ENCODE measurements at regions not wholly inside any gene's neighbourhood (a gene's known extent, or its start where the extent isn't known, plus 50 kb on each side); places are given as distances from the start of the nearest gene placed in this dataset.

DNA sequence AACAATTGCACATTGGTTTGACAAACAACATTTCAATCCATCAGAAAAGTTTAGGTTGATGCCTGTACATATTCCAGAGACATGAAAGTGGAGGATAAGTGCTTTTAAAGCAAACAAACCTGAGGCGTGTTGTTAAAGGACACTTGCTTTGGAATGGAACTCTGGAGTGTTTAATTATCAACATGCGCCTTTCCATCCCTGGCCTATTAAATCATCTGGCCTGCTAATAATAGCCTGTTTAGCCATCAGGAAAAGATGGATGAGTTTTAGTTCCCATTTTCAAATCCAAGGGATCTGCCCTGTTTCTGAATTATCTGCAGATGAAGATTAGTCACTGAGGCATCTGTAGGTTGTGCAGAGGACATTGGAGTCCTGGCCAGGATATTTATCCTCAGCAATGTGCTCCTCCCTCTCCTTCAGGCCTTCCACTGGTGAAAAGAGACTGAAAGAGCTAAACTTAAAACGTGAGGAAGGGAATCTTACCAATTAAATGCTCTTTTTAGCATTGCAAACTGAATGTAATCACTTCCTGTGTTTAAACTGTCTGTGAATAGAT, 388.9 kb downstream of the PPARGC1A start:
- Histone ChIP-seq H3K36me3 (ENCODE audit: control insufficient read depth, insufficient read depth, low read length) (no peaks in the 10 kb centered on the region), H3K56ac (ENCODE audit: extremely low read depth, insufficient read depth, low read length) (no peak overlapping the region), H4K5ac (ENCODE audit: low read depth, low read length) (no peak overlapping the region), H2AK9ac (replicated peaks; ENCODE audit: low read depth, low read length, poor library complexity) (no peak overlapping the region), H3K4me3 (ENCODE audit: insufficient read depth, low read depth, low read length) (no peak overlapping the region), H4K20me1 (ENCODE audit: insufficient read depth, low read length) (no peaks in the 10 kb centered on the region), H2AFZ (replicated peaks; ENCODE audit: low read length, poor library complexity) (no peak overlapping the region), H4K8ac (ENCODE audit: low read depth in 2 of 2, low read length in 2 of 2) (no peak overlapping the region), H2AK5ac (ENCODE audit: low read depth, low read length) (no peak overlapping the region), H3K79me1 (ENCODE audit: low read depth in 1 of 2, low read length in 2 of 2) (no peaks in the 10 kb centered on the region), H4K91ac (ENCODE audit: insufficient read depth, low read depth, low read length) (no peak overlapping the region), H3K9me1 (ENCODE audit: insufficient read depth, low read length) (no peaks in the 10 kb centered on the region), H2BK5ac (ENCODE audit: low read depth, low read length, poor library complexity, severe bottlenecking) (no peak overlapping the region), H3K9ac (ENCODE audit: low read depth, low read length) (no peak overlapping the region), H3K4ac (ENCODE audit: low read depth, low read length) (no peak overlapping the region), H3K9me3 (ENCODE audit: control insufficient read depth, insufficient read depth, low read length) (no peaks in the 10 kb centered on the region), H3K27ac (ENCODE audit: insufficient read depth, low read length) (no peak overlapping the region), H2BK20ac (ENCODE audit: low read depth, low read length) (no peak overlapping the region), H3K27me3 (ENCODE audit: control insufficient read depth, insufficient read depth, low read length) (no peaks in the 10 kb centered on the region), H3K4me2 (ENCODE audit: low read depth, low read length) (no peak overlapping the region), H2BK120ac (ENCODE audit: low read depth, low read length) (no peak overlapping the region), H3K23ac (ENCODE audit: low read depth, low read length) (no peak overlapping the region), H3K18ac (ENCODE audit: low read depth, low read length) (no peak overlapping the region), H3K14ac (replicated peaks; ENCODE audit: low read depth, low read length) (no peak overlapping the region), H3K4me1 (ENCODE audit: control insufficient read depth, insufficient read depth, low read length) (no peaks in the 10 kb centered on the region), H2BK15ac (ENCODE audit: low read depth, low read length) (no peak overlapping the region)
- BruUV-seq (replicated peaks) = no TSS peak
- WGBS, 2 experiments (ENCODE audit: extremely low coverage in 2 of 2, insufficient read length in 1 of 2) = no CpG with 5 or more reads among the region's 3 CpGs
- no peak for DNase-seq
- in situ Hi-C loops (cut with MboI; ENCODE audit: low sequenced_read_pairs) = no loop called here
- intact Hi-C loops (cut with micrococcal nuclease) = no loop called here
- dilution Hi-C loops (cut with HindIII; ENCODE audit: low sequenced_read_pairs, unreplicated experiment) = no loop called here
- ATAC-seq (ENCODE audit: low read depth) = no peak
- ChIA-PET CTCF (no interaction called here), POLR2A (ENCODE audit: unreplicated experiment) (no interaction called here)
- TF ChIP-seq, protein P1, sequence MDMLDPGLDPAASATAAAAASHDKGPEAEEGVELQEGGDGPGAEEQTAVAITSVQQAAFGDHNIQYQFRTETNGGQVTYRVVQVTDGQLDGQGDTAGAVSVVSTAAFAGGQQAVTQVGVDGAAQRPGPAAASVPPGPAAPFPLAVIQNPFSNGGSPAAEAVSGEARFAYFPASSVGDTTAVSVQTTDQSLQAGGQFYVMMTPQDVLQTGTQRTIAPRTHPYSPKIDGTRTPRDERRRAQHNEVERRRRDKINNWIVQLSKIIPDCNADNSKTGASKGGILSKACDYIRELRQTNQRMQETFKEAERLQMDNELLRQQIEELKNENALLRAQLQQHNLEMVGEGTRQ (IDR thresholded peaks at IDR 0.05; ENCODE audit: low read depth, low read length) = no peak
- TF ChIP-seq BHLHE40 (IDR thresholded peaks at IDR 0.05; ENCODE audit: low read depth, low read length) (no peak), RFX5 (IDR thresholded peaks at IDR 0.05; ENCODE audit: low read depth, low read length) (no peak), RAD21 (IDR thresholded peaks at IDR 0.05; ENCODE audit: low read length) (no peak), RCOR1 (IDR thresholded peaks at IDR 0.05; ENCODE audit: insufficient replicate concordance, low read length) (no peak), MAZ (IDR thresholded peaks at IDR 0.05; ENCODE audit: borderline replicate concordance, low read depth, low read length) (no peak), FOS (IDR thresholded peaks at IDR 0.05; ENCODE audit: low read depth, low read length) (no peak), MAFK (IDR thresholded peaks at IDR 0.05; ENCODE audit: low read depth, low read length) (no peak)
- TF ChIP-seq, protein P2, sequence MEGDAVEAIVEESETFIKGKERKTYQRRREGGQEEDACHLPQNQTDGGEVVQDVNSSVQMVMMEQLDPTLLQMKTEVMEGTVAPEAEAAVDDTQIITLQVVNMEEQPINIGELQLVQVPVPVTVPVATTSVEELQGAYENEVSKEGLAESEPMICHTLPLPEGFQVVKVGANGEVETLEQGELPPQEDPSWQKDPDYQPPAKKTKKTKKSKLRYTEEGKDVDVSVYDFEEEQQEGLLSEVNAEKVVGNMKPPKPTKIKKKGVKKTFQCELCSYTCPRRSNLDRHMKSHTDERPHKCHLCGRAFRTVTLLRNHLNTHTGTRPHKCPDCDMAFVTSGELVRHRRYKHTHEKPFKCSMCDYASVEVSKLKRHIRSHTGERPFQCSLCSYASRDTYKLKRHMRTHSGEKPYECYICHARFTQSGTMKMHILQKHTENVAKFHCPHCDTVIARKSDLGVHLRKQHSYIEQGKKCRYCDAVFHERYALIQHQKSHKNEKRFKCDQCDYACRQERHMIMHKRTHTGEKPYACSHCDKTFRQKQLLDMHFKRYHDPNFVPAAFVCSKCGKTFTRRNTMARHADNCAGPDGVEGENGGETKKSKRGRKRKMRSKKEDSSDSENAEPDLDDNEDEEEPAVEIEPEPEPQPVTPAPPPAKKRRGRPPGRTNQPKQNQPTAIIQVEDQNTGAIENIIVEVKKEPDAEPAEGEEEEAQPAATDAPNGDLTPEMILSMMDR (conservative IDR thresholded peaks at IDR 0.05; ENCODE audit: low read depth, low read length) = no peak
